GM12874 (cell line): ENCODE measurements at regions not wholly inside any gene's neighbourhood (a gene's known extent, or its start where the extent isn't known, plus 50 kb on each side); places are given as distances from the start of the nearest gene placed in this dataset.

Experiments
- TF ChIP-seq, protein P1 (sequence below): IDR thresholded peaks from 2 replicates; pipeline ENCODE4 v1.5.1; 2011; ENCODE audit warnings: low read depth, mild to moderate bottlenecking, control low read depth, low read length, moderate library complexity; ENCODE audit not compliant: insufficient read depth

DNA sequence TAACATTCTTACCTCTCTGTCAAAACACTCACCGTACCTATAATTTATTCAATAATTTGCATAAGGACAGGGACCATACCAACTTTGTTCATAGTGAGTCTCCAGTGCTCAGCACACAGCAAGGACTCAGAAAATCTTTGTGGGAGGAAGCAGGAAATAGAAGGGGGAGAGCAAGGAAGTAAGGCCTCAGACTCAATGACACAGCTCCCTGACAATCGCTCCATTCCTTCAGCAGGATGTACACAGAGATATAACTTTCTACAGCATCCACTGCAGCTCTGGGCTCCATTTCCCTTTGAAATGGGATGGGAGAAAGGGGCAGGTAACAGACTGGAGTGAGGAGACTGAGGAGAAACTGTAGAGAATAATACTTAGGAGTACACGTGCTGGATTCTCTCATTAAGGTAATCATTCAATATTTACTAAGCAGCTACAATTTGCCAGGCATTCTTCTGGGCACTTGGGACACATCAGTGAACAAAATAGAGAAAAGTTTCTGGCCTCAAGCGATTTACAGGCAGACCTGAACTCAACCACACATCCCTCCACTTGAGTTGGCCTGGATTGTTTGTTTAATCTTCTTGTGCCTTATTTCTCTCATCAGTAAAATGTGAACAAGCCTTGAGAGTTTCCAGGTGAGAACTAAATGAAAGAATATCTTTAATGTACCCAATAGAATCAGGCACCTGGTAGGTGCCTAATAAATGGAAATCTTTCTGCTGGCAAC, 330.3 kb upstream of the THBS1 start:
- TF ChIP-seq, protein P1, sequence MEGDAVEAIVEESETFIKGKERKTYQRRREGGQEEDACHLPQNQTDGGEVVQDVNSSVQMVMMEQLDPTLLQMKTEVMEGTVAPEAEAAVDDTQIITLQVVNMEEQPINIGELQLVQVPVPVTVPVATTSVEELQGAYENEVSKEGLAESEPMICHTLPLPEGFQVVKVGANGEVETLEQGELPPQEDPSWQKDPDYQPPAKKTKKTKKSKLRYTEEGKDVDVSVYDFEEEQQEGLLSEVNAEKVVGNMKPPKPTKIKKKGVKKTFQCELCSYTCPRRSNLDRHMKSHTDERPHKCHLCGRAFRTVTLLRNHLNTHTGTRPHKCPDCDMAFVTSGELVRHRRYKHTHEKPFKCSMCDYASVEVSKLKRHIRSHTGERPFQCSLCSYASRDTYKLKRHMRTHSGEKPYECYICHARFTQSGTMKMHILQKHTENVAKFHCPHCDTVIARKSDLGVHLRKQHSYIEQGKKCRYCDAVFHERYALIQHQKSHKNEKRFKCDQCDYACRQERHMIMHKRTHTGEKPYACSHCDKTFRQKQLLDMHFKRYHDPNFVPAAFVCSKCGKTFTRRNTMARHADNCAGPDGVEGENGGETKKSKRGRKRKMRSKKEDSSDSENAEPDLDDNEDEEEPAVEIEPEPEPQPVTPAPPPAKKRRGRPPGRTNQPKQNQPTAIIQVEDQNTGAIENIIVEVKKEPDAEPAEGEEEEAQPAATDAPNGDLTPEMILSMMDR, result no peak

DNA sequence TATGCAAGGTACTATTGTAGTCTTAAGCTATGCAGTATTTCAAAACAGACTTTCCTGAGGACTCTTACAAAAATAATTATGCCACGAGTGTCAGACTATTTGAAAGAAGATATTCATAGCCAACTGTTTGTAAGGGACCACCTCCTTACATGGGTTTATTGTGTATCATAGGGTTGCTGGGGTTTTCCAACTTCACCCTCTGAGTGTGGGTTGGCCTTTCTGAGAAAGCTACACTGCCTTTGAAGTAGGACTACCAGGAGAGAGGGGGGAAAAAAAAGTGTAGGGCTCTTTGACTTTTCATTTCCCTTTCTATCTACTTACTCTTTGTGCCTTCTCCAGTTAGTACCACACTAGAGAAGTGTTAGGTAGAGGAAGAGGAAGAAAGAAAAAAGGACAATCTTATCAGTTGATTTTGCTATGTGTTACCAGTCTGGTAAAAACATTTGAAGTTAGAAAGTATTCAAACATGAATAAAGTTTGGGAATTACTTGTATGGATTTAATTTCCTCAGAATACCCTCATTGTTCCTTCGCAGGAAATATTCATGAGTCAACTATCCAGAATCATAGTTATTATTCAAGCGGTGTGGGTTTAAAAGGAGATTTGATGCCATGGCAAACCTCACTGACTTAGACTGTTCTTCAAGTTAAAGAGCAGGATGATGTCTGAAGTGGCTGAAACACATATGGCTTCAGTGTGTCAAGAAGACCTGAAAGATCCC, 329.3 kb upstream of the THBS1 start:
- TF ChIP-seq, protein P1, result no peak

DNA sequence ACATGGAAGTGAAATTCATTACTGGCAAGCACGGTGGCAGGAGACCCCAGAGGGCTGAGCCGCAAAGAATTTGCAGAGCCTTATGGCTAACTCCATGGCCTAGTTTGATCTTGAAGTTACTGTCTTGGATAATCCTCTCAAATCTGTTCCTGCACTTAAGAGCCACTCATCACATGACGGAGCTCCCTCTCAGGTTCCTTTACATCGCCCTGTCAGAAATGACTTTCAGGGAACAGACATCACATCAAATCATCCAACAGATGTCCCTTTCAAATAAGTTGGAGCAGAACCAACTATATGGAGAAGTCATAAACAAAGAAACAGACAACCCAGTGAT, 328.8 kb upstream of the THBS1 start:
- TF ChIP-seq, protein P1, result no peak

DNA sequence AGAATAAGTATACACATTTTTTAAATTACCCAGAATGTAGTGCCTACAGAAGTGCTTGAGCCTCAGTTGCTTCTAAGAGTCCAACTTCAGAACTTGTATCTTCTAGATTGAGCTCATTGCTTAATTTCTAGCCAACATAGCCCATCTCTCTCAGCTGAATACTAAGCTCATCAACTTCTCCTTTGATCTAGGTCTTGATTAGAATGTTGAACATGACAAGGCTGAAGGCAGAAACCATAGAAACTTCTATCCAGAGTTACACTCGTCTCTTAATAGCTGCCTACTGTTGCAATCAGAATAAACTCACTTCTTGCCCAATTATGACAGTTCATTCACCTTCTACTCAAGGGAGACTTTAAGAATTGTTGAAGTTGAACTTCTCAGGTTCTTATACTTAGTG, 327.3 kb upstream of the THBS1 start:
- TF ChIP-seq, protein P1, result no peak

DNA sequence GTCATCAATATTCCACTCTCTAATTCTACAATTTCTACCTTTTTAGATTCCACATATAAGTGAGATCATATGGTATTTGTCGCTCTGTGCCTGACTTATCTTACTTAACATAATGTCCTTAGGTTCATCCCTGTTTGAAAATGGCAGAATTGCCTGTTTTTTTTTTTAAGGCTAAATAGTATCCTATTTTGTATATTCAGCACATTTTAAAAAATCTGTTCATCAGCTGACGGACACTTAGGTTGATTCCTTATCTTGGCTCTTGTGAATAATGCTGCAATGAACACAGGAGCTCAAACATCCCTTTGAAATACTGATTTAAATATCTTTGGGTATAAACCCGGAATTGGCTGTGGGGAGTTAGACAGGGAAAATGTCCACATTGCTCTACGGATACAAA, 326.7 kb upstream of the THBS1 start:
- TF ChIP-seq, protein P1, result no peak

DNA sequence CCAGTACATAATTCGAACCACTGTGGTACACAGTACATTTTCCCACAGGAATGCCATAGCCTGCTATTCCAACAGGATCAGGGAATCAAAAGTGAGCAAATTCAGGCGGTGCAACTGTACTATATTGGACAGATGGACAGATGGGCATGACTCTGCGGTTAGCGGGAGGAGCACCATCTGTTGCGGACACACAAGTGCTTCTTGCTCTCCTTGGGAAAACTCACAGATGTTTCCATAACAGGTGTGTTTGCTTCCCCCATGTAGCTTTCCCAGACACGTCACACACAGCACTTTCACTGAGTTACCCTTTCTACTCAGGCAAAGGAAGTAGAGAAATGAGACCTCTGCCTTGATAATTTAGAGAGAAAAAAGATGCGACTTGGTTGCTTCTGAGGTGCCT, 325.1 kb upstream of the THBS1 start:
- TF ChIP-seq, protein P1, result no peak

DNA sequence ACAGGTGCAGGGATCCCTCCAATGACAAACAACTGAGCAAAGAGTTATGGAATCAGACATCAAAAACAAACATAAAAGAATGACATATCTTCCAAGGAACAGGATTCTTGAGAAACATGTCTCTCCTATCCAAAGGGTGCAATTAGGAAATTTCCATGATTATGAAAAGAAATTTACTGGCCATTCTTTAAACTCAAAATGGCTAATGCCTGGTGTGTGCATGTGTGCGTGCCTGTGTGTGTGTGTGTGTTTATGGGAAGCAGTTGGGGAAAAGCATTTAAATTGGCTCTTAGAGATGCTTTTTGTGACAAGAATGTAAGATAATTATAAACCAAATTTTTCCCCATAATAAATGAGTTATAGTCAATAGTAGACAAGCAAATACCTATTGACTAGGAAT, 320.5 kb upstream of the THBS1 start:
- TF ChIP-seq, protein P1, result no peak
